ENCODE measurements at regions not wholly inside any gene's neighbourhood (a gene's known extent, or its start where the extent isn't known, plus 50 kb on each side); places are given as distances from the start of the nearest gene placed in this dataset.

- no peak for DNase-seq (ENCODE audit: low read depth, low spot score)
Measured at GRCh38 chr2:223519471-223519870, 82.7 kb downstream of the SCG2 start.

DNA sequence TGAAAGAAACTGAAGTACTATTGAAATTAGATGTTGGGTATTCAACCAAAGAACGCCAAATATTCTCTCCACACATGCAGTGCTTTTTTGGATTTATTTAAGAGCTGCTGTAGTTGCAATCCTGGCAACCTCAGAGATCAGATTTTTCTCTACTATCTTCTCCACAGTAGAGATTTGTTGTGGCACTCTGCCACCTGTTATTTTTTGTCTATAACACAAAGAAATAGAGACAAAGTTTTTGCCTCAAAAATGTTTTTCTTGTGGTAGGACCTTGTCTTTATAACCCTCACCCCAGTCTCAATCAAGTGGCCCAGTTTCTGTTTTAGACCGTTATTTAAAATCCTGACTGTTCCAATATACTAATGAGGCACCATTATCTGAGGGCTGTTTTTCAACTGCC, 79.4 kb downstream of the SCG2 start:
- DNase-seq (ENCODE audit: low read depth, low spot score) = no peak

DNA sequence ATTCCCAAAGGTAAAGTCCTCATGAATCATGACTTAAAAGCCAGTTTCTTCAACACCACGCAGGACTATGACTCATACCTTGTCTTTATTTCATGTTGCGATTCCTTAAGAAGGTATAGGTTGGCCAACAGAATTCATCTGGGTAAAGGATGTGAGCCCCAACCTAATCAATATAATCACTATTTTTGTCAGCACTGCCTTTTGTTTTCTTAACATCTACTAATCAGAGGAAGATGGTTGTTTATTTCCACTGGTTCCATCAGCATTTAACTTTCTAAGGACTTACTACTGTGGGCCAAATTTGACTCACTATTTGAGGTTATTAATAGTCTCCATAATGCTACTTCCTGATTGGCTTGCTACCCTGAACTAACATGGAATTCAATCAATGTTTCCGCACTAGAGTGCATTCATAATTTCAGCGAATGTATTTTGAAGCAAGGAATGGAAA, 78.6 kb downstream of the SCG2 start:
- DNase-seq (ENCODE audit: low read depth, low spot score) = peak; percentile 10

DNA sequence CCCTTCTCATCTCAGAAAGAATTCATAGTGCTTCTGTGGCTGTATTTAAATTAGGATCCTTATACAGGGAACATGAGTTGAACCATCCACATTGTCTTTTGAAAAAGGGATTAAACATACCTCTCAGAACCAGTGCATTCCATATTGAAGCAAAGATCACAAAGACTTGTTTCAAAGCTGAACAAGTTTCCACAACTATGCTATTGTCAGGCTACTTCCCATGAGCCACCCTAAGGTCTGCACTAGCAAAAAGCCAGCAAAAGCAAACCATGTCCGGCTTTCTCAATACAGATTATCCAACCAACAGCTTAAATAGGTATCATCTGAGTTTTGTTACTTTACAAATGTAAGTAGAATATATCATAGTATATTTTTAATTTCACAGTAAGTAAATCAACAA, 78.1 kb downstream of the SCG2 start:
- DNase-seq (ENCODE audit: low read depth, low spot score) = no peak

- no peak for DNase-seq (ENCODE audit: low read depth, low spot score)
Measured at GRCh38 chr2:223526106-223526505, 76.1 kb downstream of the SCG2 start.

DNA sequence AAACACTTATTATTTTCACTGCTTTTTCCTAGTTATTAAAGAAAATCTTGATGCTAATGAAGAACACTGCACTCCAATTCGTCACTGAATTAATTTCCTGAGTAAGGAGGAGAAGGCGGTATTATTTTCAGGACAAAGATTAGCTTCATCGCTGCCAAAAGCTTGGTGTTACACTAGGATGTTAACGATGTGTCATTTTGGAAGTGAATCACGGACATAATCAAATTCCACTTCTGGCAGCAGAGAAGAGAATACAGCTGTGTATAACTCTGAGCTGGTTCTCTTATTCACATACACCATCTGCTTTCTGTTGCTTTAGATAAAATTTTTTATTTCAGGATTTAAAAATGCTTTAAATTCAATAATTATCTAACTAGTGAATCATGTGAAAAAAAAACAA, 74.1 kb downstream of the SCG2 start:
- no peak for DNase-seq (ENCODE audit: low read depth, low spot score)

GRCh38 chr2:223529696-223530095, 72.5 kb downstream of the SCG2 start:
- DNase-seq (ENCODE audit: low read depth, low spot score) = no peak

DNA sequence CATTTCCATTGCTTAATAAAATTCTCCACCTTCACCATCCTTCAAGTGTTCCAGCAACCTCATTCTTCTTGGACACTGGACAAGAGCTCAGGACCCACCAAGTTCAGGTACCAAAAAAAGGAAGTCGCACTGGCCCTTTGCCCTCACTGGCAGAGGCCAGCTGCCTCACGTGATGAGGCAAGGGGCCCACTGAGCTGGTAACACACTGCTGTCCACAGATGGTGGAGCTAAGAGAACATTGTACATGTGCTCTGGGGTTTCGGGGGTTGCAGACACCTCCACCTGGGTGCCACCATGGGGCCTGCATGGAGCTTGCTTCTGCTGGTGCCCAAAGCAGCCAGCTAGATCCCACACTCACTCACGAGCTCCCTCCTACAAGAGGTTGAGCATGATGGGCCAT, 71.3 kb downstream of the SCG2 start:
- no peak for DNase-seq (ENCODE audit: low read depth, low spot score)

GRCh38 chr2:223532161-223532560, 70.0 kb downstream of the SCG2 start:
- no peak for DNase-seq (ENCODE audit: low read depth, low spot score)

DNA sequence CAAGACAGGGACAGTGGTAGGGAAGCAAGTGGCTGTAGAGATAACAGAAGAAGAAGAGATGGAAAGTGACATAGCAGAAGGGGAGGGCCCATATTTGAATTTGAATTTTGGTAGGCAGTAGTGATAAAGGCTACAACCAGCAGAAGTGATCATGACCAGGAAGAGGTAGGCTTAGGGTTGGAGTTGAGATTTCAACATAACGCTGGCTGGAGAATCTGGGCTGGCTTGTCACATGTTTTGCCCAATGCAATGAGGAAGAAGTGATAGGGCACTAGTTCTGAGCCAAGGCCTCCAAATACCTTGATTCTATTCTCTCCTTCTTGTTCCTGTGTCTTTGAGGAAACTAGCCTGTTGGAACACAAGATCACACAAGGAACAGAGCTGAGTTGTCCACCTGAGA, 69.4 kb downstream of the SCG2 start:
- DNase-seq (ENCODE audit: low read depth, low spot score) = no peak

GRCh38 chr2:223536546-223536945, 65.6 kb downstream of the SCG2 start:
- no peak for DNase-seq (ENCODE audit: low read depth, low spot score)

GRCh38 chr2:223537115-223537514, 65.0 kb downstream of the SCG2 start:
- no peak for DNase-seq (ENCODE audit: low read depth, low spot score)

DNA sequence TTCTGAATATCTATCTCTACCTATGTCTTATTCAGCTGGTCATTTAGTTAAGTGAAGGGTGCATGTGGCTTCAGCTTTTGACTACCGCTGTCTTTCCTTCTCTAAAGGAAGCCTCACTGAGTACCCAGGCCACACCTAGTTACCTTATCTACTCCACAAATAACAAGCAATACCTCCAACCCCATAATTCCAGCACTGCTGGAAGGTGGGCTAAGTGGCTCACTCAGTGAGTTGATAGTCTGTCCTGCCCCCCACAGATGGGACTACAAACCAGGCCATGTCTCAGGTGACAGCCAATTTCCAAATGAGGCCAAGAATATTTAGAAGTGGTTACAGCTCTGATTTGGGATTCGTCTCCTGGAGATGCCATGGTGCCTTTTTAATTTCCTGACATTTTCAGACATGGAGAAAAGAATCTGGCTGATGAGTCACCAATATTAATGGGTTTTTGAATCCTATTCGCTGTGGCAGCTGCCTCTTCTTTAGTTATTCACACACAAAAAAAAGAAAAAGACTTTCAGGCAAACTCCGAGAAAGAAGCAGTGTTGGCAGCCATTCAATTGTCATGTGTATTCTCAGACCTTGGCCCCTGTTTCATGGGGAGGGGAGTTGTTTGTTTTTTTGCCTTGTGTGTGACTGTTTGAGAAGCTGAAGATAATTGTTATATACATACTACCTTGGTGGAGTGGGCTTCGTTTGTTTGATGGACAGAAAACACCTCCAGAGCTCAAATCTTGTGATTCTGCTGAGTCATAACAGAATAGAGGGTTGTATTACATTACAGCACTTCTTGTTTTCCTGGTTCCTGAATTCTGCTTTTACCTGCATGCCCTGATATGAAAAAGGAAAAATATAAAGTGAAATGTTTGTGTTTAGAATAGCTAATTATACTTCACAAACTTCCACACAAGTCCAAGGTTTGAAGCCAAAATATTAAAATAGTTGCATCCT, 64.2 kb downstream of the SCG2 start:
- DNase-seq (ENCODE audit: low read depth, low spot score) = no peak

- no peak for DNase-seq (ENCODE audit: low read depth, low spot score)
Measured at GRCh38 chr2:223538920-223539440, 63.2 kb downstream of the SCG2 start.

DNA sequence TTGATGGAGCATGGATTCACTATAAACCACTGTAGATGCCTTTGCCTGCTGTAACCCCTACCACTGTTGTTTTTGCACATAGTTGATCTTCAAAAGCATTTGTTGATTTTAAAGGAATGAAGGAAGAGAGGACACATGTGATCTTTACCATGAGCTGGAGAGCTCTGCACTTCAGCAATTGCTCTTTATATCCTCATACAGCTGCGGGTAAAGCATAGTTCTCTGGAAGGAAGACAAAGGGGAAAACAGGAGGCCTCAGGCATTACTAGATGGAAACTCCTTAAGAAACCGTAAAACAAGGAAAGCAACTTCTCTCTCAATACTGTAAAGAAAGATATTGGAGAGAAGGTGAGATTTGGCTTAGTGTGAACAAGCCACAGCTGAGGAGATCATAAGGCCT, 60.6 kb downstream of the SCG2 start:
- DNase-seq (ENCODE audit: low read depth, low spot score) = no peak

DNA sequence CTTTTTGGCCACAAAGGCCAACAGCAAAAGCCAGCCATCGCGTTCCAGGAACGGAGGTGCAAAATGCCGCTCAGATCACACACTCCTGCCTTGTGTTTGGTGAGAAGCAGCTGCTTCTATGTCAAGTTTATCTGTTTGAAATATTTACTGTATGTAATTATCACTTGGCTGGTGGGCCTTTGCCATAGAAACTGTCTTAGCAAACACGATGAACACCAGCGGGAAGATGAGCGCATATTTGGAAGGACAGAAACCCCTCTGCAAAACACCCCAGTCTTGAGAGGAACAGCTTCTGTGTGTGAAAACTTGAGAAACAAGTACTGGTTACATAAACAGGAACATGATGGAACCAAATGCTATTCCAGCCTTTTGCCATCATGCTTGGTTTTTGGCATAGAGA, 59.7 kb downstream of the SCG2 start:
- no peak for DNase-seq (ENCODE audit: low read depth, low spot score)

- DNase-seq (ENCODE audit: low read depth, low spot score) = no peak
Measured at GRCh38 chr2:223545406-223545805, 56.8 kb downstream of the SCG2 start.

GRCh38 chr2:223545830-223546229, 56.3 kb downstream of the SCG2 start:
- no peak for DNase-seq (ENCODE audit: low read depth, low spot score)
